ENCODE measurements at regions not wholly inside any gene's neighbourhood (a gene's known extent, or its start where the extent isn't known, plus 50 kb on each side); places are given as distances from the start of the nearest gene placed in this dataset.

- H3F3A ChIP-seq (ENCODE audit: low read length, unreplicated experiment), result no peaks in the 10 kb centered on the region
- no peaks in the 10 kb centered on the region for H3K9me2 ChIP-seq (replicated peaks; ENCODE audit: low read length)
- H3K4me2 ChIP-seq (ENCODE audit: low read length), result no peak overlapping the region
- ChIA-PET POLR2A (ENCODE audit: unreplicated experiment) (no interaction called here), CTCF (no interaction called here)
- H3K9me3 ChIP-seq (ENCODE audit: low read length), result no peaks in the 10 kb centered on the region
- H3K4me1 ChIP-seq (ENCODE audit: insufficient read depth, low read length), result no peaks in the 10 kb centered on the region
- H3K9ac ChIP-seq (ENCODE audit: low read length), result no peak overlapping the region
- DNase-seq, result no peak
- peaks cover 72% of the 10 kb centered on the region for H3K27me3 ChIP-seq (ENCODE audit: low read length)
- no peaks in the 10 kb centered on the region for H4K20me1 ChIP-seq (ENCODE audit: low read length)
- H3K27ac ChIP-seq (ENCODE audit: low read length), result no peak overlapping the region
- no peak overlapping the region for H2AFZ ChIP-seq (ENCODE audit: low read length)
- no peaks in the 10 kb centered on the region for H3K79me2 ChIP-seq (ENCODE audit: low read length)
- TF ChIP-seq EZH2phosphoT487 (IDR thresholded peaks at IDR 0.05; ENCODE audit: borderline replicate concordance, low read length), result no peak
- no peak for TF ChIP-seq EZH2 (IDR thresholded peaks at IDR 0.05; ENCODE audit: low read length, unreplicated experiment)
- no peak for TF ChIP-seq CTCF (conservative IDR thresholded peaks at IDR 0.05; ENCODE audit: low read depth, low read length)
- no peak for ATAC-seq
- H3K4me3 ChIP-seq (ENCODE audit: low read length), result no peak overlapping the region
- H3K36me3 ChIP-seq (ENCODE audit: low read depth, low read length), result no peaks in the 10 kb centered on the region
- intact Hi-C loops (cut with micrococcal nuclease), result no loop called here
- no TSS peak for BruUV-seq (replicated peaks)
Measured at GRCh38 chr12:128077917-128078298, 189.1 kb upstream of the TMEM132C start.

DNA sequence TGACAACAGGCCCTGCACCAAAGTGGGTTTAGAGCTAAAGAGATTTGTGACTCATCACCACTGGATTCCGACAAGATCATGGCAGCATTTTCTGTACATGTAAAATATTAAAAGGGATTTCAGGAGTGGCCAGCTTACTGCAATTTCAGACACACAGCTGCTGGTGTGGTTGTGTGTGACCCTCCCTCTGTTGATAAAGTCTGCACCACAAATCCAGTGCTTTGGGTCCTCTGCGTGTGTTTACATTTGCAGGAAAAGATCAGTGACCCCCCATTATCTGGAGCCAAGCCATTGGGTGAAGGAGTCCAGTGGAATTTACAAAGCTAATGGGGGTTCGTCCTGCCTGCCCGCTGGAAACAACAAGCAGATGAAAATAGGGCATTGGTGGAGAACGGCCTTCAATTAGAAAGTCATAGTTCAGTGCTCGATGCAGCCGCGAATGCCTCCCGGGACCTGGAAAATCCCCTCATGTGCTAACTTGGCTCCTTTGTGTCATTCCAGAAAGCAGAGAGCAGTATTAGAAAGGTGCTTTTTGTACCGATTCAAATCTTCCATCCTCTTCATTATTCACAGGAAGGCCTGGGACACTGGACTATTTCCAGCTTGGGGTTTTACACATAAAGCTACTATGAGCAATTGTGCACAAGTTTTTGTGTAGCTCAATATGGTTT lies 188.5 kb upstream of the TMEM132C start:
- H3K79me2 ChIP-seq (ENCODE audit: low read length), result no peaks in the 10 kb centered on the region
- intact Hi-C loops (cut with micrococcal nuclease), result no loop called here
- DNase-seq, result no peak
- no TSS peak for BruUV-seq (replicated peaks)
- H2AFZ ChIP-seq (ENCODE audit: low read length), result no peak overlapping the region
- no peaks in the 10 kb centered on the region for H3K9me3 ChIP-seq (ENCODE audit: low read length)
- no peaks in the 10 kb centered on the region for H3K36me3 ChIP-seq (ENCODE audit: low read depth, low read length)
- H3K4me3 ChIP-seq (ENCODE audit: low read length), result no peak overlapping the region
- TF ChIP-seq EZH2 (IDR thresholded peaks at IDR 0.05; ENCODE audit: low read length, unreplicated experiment) (no peak), CTCF (conservative IDR thresholded peaks at IDR 0.05; ENCODE audit: low read depth, low read length) (no peak), EZH2phosphoT487 (IDR thresholded peaks at IDR 0.05; ENCODE audit: borderline replicate concordance, low read length) (no peak)
- H3K9ac ChIP-seq (ENCODE audit: low read length), result no peak overlapping the region
- H3K4me2 ChIP-seq (ENCODE audit: low read length), result no peak overlapping the region
- CTCF ChIA-PET, result interaction anchor here (0.6 kb wide), 1 partner anchor 1284 kb away, joined by 4 read pairs; no protein-coding TSS in a partner anchor
- ATAC-seq, result no peak
- POLR2A ChIA-PET (ENCODE audit: unreplicated experiment), result no interaction called here
- H3K9me2 ChIP-seq (replicated peaks; ENCODE audit: low read length), result no peaks in the 10 kb centered on the region
- H3K27ac ChIP-seq (ENCODE audit: low read length), result no peak overlapping the region
- H3K27me3 ChIP-seq (ENCODE audit: low read length), result peaks cover 67% of the 10 kb centered on the region
- H4K20me1 ChIP-seq (ENCODE audit: low read length), result no peaks in the 10 kb centered on the region
- H3K4me1 ChIP-seq (ENCODE audit: insufficient read depth, low read length), result no peaks in the 10 kb centered on the region
- no peaks in the 10 kb centered on the region for H3F3A ChIP-seq (ENCODE audit: low read length, unreplicated experiment)

- CTCF ChIA-PET, result no interaction called here
- Histone ChIP-seq H3K4me2 (ENCODE audit: low read length) (no peak overlapping the region), H3K9ac (ENCODE audit: low read length) (no peak overlapping the region), H3K4me1 (ENCODE audit: insufficient read depth, low read length) (no peaks in the 10 kb centered on the region), H3F3A (ENCODE audit: low read length, unreplicated experiment) (no peaks in the 10 kb centered on the region), H4K20me1 (ENCODE audit: low read length) (no peaks in the 10 kb centered on the region), H3K9me3 (ENCODE audit: low read length) (no peaks in the 10 kb centered on the region), H2AFZ (ENCODE audit: low read length) (no peak overlapping the region), H3K4me3 (ENCODE audit: low read length) (no peak overlapping the region), H3K9me2 (replicated peaks; ENCODE audit: low read length) (no peaks in the 10 kb centered on the region), H3K27ac (ENCODE audit: low read length) (no peak overlapping the region), H3K27me3 (ENCODE audit: low read length) (peaks cover 56% of the 10 kb centered on the region), H3K36me3 (ENCODE audit: low read depth, low read length) (no peaks in the 10 kb centered on the region), H3K79me2 (ENCODE audit: low read length) (no peaks in the 10 kb centered on the region)
- DNase-seq (no peak), ATAC-seq (no peak)
- BruUV-seq (replicated peaks), result no TSS peak
- POLR2A ChIA-PET (ENCODE audit: unreplicated experiment), result no interaction called here
- no peak for TF ChIP-seq EZH2phosphoT487 (IDR thresholded peaks at IDR 0.05; ENCODE audit: borderline replicate concordance, low read length)
- no peak for TF ChIP-seq EZH2 (IDR thresholded peaks at IDR 0.05; ENCODE audit: low read length, unreplicated experiment)
- TF ChIP-seq CTCF (conservative IDR thresholded peaks at IDR 0.05; ENCODE audit: low read depth, low read length), result no peak
- intact Hi-C loops (cut with micrococcal nuclease), result no loop called here
Measured at GRCh38 chr12:128079446-128079845, 187.5 kb upstream of the TMEM132C start.

All from PC-3 (cell line).